Duodenal mucosa (tissue), 2 donors: ENCODE measurements at regions not wholly inside any gene's neighbourhood (a gene's known extent, or its start where the extent isn't known, plus 50 kb on each side); places are given as distances from the start of the nearest gene placed in this dataset.
"Not testable (repeated sequence)": the region's sequence is repeated elsewhere in the genome, so short reads cannot be mapped to it uniquely, and the experiment has no call there.

Source experiments
- H3K27ac ChIP-seq: one replicate; pipeline ENCODE4 v1.7.0; 2013; ENCODE audit warnings: low read depth, low read length
- H3K27me3 ChIP-seq, 2 donors: one replicate each; pipeline ENCODE4 v1.7.0; 2013; ENCODE audit warnings: low read length in 2 of 2, control low read depth in 1 of 2; ENCODE audit not compliant: insufficient read depth in 2 of 2, control insufficient read depth in 1 of 2
- H3K36me3 ChIP-seq, 2 donors: one replicate each; pipeline ENCODE4 v1.7.0; 2013; ENCODE audit warnings: low read length in 2 of 2, control low read depth in 1 of 2; ENCODE audit not compliant: insufficient read depth in 2 of 2, control insufficient read depth in 1 of 2
- H3K4me1 ChIP-seq, 2 donors: one replicate each; pipeline ENCODE4 v1.7.0; 2013; ENCODE audit warnings: low read length in 2 of 2, control low read depth in 1 of 2; ENCODE audit not compliant: insufficient read depth in 2 of 2, control insufficient read depth in 1 of 2
- H3K4me3 ChIP-seq, 2 donors: one replicate each; pipeline ENCODE4 v1.7.0; 2013; ENCODE audit warnings: low read length in 2 of 2, low read depth in 1 of 2
- H3K9ac ChIP-seq, 2 donors: one replicate each; pipeline ENCODE4 v1.7.0; 2013; ENCODE audit warnings: low read length in 2 of 2, low read depth in 1 of 2
- H3K9me3 ChIP-seq, 2 donors: one replicate each; pipeline ENCODE4 v1.7.0; 2013; ENCODE audit warnings: low read length in 2 of 2, control low read depth in 1 of 2; ENCODE audit not compliant: control insufficient read depth in 1 of 2

GRCh38 chr6:48553467-48554189 is 442.6 kb upstream of the PTCHD4 start:
- Histone ChIP-seq H3K27ac (no peak overlapping the region), H3K4me1 (no peaks in the 10 kb centered on the region), H3K4me3 (no peak overlapping the region), H3K36me3 (no peaks in the 10 kb centered on the region), H3K9ac (no peak overlapping the region), H3K27me3 (no peaks in the 10 kb centered on the region), H3K9me3 (peaks cover 0 to 8% of the 10 kb centered on the region in 2 donors)

GRCh38 chr6:48552905-48553304 is 441.9 kb upstream of the PTCHD4 start:
- Histone ChIP-seq H3K4me1 (no peaks in the 10 kb centered on the region), H3K9me3 (peaks cover 0 to 8% of the 10 kb centered on the region in 2 donors), H3K27me3 (no peaks in the 10 kb centered on the region), H3K9ac (no peak overlapping the region), H3K27ac (no peak overlapping the region), H3K4me3 (no peak overlapping the region), H3K36me3 (no peaks in the 10 kb centered on the region)

- Histone ChIP-seq H3K9ac (no peak overlapping the region), H3K36me3 (no peaks in the 10 kb centered on the region), H3K4me1 (no peaks in the 10 kb centered on the region), H3K27ac (no peak overlapping the region), H3K9me3 (peaks cover 0 to 8% of the 10 kb centered on the region in 2 donors), H3K4me3 (no peak overlapping the region), H3K27me3 (no peaks in the 10 kb centered on the region)
These were observed 439.6 kb upstream of the PTCHD4 start for GRCh38 chr6:48550603-48551002.

- Histone ChIP-seq H3K27ac (no peak overlapping the region), H3K27me3 (no peaks in the 10 kb centered on the region), H3K9ac (no peak overlapping the region), H3K36me3 (no peaks in the 10 kb centered on the region), H3K4me1 (no peaks in the 10 kb centered on the region), H3K9me3 (no peaks in the 10 kb centered on the region), H3K4me3 (no peak overlapping the region)
These were observed 431.2 kb upstream of the PTCHD4 start for GRCh38 chr6:48542191-48542590.

- H3K27me3 ChIP-seq = no peaks in the 10 kb centered on the region
- H3K4me1 ChIP-seq = no peaks in the 10 kb centered on the region
- no peak overlapping the region for H3K4me3 ChIP-seq
- H3K36me3 ChIP-seq = no peaks in the 10 kb centered on the region
- H3K9me3 ChIP-seq = peaks cover 0 to 3% of the 10 kb centered on the region in 2 donors
- no peak overlapping the region for H3K27ac ChIP-seq
- no peak overlapping the region for H3K9ac ChIP-seq
These were observed 430.7 kb upstream of the PTCHD4 start for GRCh38 chr6:48541649-48542048.

- Histone ChIP-seq H3K36me3 (no peaks in the 10 kb centered on the region), H3K4me1 (no peaks in the 10 kb centered on the region), H3K27ac (no peak overlapping the region), H3K4me3 (no peak overlapping the region), H3K9me3 (peaks cover 3 to 5% of the 10 kb centered on the region in 2 donors), H3K27me3 (no peaks in the 10 kb centered on the region), H3K9ac (no peak overlapping the region)
These were observed 424.6 kb upstream of the PTCHD4 start for GRCh38 chr6:48535582-48536009.

- not testable (repeated sequence) for H3K36me3 ChIP-seq, H3K4me1 ChIP-seq, H3K9ac ChIP-seq, H3K27me3 ChIP-seq, H3K27ac ChIP-seq, H3K4me3 ChIP-seq, H3K9me3 ChIP-seq
These were observed 420.0 kb upstream of the PTCHD4 start for GRCh38 chr6:48530978-48531377.

- Histone ChIP-seq H3K27ac (no peak overlapping the region), H3K9ac (no peak overlapping the region), H3K9me3 (no peaks in the 10 kb centered on the region), H3K36me3 (no peaks in the 10 kb centered on the region), H3K27me3 (no peaks in the 10 kb centered on the region), H3K4me3 (no peak overlapping the region), H3K4me1 (no peaks in the 10 kb centered on the region)
These were observed 414.9 kb upstream of the PTCHD4 start for GRCh38 chr6:48525849-48526248.

- H3K27me3 ChIP-seq = no peaks in the 10 kb centered on the region
- no peaks in the 10 kb centered on the region for H3K9me3 ChIP-seq
- H3K27ac ChIP-seq = no peak overlapping the region
These were observed 410.0 kb upstream of the PTCHD4 start for GRCh38 chr6:48520951-48521350.

GRCh38 chr6:48512390-48512789 is 401.4 kb upstream of the PTCHD4 start:
- no peaks in the 10 kb centered on the region for H3K4me1 ChIP-seq
- H3K27ac ChIP-seq = no peak overlapping the region
- no peak overlapping the region for H3K9ac ChIP-seq

More at GRCh38 chr6:48520951-48521350, 410.0 kb upstream of the PTCHD4 start:
- Histone ChIP-seq H3K9ac (no peak overlapping the region), H3K4me3 (no peak overlapping the region), H3K4me1 (no peaks in the 10 kb centered on the region), H3K36me3 (no peaks in the 10 kb centered on the region)

More at GRCh38 chr6:48512390-48512789, 401.4 kb upstream of the PTCHD4 start:
- no peaks in the 10 kb centered on the region for H3K27me3 ChIP-seq
- no peak overlapping the region for H3K4me3 ChIP-seq
- H3K9me3 ChIP-seq = no peaks in the 10 kb centered on the region
- no peaks in the 10 kb centered on the region for H3K36me3 ChIP-seq
